ENCODE measurements at regions not wholly inside any gene's neighbourhood (a gene's known extent, or its start where the extent isn't known, plus 50 kb on each side); places are given as distances from the start of the nearest gene placed in this dataset.

GRCh38 chr20:21874921-21875320 is 169.5 kb downstream of the PAX1 start:
- TF ChIP-seq CTCF (IDR thresholded peaks at IDR 0.05) (no peak), POLR2A (IDR thresholded peaks at IDR 0.05) (no peak)

Measured in thyroid gland (tissue), 4 donors.